ENCODE measurements at regions not wholly inside any gene's neighbourhood (a gene's known extent, or its start where the extent isn't known, plus 50 kb on each side); places are given as distances from the start of the nearest gene placed in this dataset.
"Not testable (repeated sequence)": the region's sequence is repeated elsewhere in the genome, so short reads cannot be mapped to it uniquely, and the experiment has no call there.

DNA sequence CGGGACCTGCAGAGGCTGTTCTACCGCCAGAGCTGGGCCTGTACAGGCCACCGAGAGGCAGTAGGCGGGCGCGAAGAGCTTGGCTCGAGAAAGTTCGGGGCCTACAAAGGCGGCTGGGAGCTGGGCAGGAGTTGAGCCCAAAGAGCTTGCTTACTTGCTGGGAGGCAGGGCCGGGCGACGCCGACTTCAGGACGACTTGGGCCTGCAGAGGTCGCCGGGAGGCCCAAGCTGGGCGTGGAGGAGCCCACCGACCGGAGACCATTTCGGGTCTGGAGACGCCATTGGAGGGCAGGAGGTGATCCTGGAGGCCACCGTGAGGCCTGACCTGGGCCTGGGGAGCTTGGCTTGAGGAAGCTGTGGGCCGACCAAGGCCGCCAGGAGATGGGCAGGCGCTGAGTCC, 258.4 kb upstream of the NUPR2 start:
- H3K27ac Mint-ChIP-seq; H3K4me3 Mint-ChIP-seq; H3K27me3 Mint-ChIP-seq; H3K9me3 ChIP-seq (ENCODE audit: control insufficient read depth, low read length, poor library complexity, severe bottlenecking); DNase-seq; H3K36me3 Mint-ChIP-seq (ENCODE audit: low read depth); H3K4me1 Mint-ChIP-seq; ATAC-seq: not testable (repeated sequence)

DNA sequence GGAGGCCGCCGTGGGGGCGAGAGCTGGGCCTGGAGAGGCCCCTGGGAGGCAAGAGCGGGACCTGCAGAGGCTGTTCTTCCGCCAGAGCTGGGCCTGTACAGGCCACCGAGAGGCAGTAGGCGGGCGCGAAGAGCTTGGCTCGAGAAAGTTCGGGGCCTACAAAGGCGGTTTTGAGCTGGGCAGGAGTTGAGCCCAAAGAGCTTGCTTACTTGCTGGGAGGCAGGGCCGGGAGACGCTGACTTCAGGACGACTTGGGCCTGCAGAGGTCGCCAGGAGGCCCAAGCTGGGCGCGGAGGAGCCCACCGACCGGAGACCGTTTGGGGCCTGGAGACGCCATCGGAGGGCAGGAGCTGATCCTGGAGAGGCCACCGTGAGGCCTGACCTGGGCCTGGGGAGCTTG, 257.1 kb upstream of the NUPR2 start:
- not testable (repeated sequence) for ATAC-seq; H3K27me3 Mint-ChIP-seq; H3K36me3 Mint-ChIP-seq (ENCODE audit: low read depth); H3K27ac Mint-ChIP-seq; H3K9me3 ChIP-seq (ENCODE audit: control insufficient read depth, low read length, poor library complexity, severe bottlenecking); H3K4me3 Mint-ChIP-seq; H3K4me1 Mint-ChIP-seq
- DNase-seq, result peak; percentile 59 to 66 (median 65)

DNA sequence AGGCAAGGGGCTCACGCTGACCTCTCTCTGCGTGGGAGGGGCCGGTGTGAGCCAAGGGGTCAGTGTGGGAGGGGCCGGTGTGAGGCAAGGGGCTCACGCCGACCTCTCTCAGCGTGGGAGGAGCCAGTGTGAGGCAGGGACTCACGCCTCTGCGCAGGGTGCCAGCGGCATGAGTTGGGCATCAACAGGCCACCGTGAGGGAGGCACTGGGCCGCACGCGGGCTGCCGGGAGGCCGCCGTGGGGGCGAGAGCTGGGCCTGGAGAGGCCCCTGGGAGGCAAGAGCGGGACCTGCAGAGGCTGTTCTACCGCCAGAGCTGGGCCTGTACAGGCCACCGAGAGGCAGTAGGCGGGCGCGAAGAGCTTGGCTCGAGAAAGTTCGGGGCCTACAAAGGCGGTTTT, 255.6 kb upstream of the NUPR2 start:
- H3K27me3 Mint-ChIP-seq; H3K27ac Mint-ChIP-seq; H3K4me1 Mint-ChIP-seq; H3K9me3 ChIP-seq (ENCODE audit: control insufficient read depth, low read length, poor library complexity, severe bottlenecking); H3K4me3 Mint-ChIP-seq; H3K36me3 Mint-ChIP-seq (ENCODE audit: low read depth); ATAC-seq: not testable (repeated sequence)
- peak in 2 of 3 donors; percentile 33 to 41 for DNase-seq

DNA sequence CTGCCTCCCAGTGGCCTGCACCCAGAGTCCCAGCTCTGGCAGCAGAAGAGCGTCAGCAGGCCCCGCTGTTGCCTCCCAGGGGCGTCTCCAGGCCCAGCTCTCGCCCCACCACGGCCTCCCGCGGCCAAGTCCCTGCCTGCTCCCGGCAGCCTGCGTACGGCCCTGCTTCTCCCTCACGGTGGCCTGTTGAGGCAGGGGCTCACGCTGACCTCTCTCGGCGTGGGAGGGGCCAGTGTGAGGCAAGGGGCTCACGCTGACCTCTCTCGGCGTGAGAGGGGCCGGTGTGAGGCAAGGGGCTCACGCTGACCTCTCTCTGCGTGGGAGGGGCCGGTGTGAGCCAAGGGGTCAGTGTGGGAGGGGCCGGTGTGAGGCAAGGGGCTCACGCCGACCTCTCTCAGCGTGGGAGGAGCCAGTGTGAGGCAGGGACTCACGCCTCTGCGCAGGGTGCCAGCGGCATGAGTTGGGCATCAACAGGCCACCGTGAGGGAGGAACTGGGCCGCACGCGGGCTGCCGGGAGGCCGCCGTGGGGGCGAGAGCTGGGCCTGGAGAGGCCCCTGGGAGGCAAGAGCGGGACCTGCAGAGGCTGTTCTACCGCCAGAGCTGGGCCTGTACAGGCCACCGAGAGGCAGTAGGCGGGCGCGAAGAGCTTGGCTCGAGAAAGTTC, 254.1 kb upstream of the NUPR2 start:
- not testable (repeated sequence) for DNase-seq; H3K36me3 Mint-ChIP-seq (ENCODE audit: low read depth); H3K4me3 Mint-ChIP-seq; H3K4me1 Mint-ChIP-seq; H3K9me3 ChIP-seq (ENCODE audit: control insufficient read depth, low read length, poor library complexity, severe bottlenecking); H3K27ac Mint-ChIP-seq; ATAC-seq; H3K27me3 Mint-ChIP-seq

DNA sequence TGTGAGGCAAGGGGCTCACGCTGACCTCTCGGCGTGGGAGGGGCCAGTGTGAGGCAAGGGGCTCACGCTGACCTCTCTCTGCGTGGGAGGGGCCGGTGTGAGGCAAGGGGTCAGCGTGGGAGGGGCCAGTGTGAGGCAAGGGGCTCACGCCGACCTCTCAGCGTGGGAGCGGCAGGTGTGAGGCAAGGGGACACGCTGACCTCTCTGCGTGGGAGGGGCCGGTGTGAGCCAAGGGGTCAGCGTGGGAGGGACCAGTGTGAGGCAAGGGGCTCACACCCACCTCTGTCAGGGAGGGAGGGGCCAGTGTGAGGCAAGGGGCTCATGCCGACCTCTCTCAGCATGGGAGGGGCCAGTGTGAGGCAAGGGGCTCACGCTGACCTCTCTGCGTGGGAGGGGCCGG, 251.7 kb upstream of the NUPR2 start:
- H3K27me3 Mint-ChIP-seq; H3K9me3 ChIP-seq (ENCODE audit: control insufficient read depth, low read length, poor library complexity, severe bottlenecking); H3K4me3 Mint-ChIP-seq; H3K27ac Mint-ChIP-seq; ATAC-seq; H3K36me3 Mint-ChIP-seq (ENCODE audit: low read depth); H3K4me1 Mint-ChIP-seq; DNase-seq: not testable (repeated sequence)

DNA sequence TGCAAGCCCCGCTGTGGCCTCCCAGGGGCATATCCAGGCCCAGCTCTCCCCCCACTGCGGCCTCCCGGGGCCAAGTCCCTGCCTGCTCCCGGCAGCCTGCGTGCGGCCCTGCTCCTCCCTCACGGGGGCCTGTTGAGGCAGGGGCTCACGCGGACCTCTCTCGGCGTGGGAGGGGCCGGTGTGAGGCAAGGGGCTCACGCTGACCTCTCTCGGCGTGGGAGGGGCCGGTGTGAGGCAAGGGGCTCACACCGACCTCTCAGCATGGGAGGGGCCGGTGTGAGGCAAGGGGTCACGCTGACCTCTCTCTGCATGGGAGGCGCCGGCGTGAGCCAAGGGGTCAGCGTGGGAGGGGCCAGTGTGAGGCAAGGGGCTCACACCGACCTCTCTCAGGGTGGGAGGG, 251.2 kb upstream of the NUPR2 start:
- not testable (repeated sequence) for H3K27me3 Mint-ChIP-seq; H3K27ac Mint-ChIP-seq; ATAC-seq; H3K36me3 Mint-ChIP-seq (ENCODE audit: low read depth); H3K4me1 Mint-ChIP-seq; H3K9me3 ChIP-seq (ENCODE audit: control insufficient read depth, low read length, poor library complexity, severe bottlenecking); H3K4me3 Mint-ChIP-seq
- DNase-seq, result peak in 2 of 3 donors; percentile 13 to 18

DNA sequence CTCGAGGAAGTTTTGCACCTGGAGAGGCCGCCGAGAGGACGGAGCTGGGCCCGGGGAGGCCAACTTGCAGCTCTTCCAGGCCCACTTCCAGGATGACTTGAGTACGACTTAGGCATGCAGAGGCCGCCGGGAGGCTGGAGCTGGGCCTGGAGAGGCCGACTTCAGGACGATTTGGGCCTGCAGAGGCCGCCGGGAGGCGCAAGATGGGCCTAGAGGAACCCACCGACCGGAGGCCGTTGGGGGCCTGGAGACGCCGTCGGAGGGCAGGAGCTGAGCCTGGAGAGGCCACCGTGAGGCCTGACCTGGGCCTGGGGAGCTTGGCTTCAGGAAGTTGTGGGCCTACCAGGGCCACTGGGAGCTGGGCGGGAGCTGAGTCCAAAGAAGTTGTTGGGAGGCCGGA, 250.5 kb upstream of the NUPR2 start:
- H3K36me3 Mint-ChIP-seq (ENCODE audit: low read depth); H3K4me3 Mint-ChIP-seq; ATAC-seq; DNase-seq; H3K4me1 Mint-ChIP-seq; H3K9me3 ChIP-seq (ENCODE audit: control insufficient read depth, low read length, poor library complexity, severe bottlenecking); H3K27me3 Mint-ChIP-seq; H3K27ac Mint-ChIP-seq: not testable (repeated sequence)

DNA sequence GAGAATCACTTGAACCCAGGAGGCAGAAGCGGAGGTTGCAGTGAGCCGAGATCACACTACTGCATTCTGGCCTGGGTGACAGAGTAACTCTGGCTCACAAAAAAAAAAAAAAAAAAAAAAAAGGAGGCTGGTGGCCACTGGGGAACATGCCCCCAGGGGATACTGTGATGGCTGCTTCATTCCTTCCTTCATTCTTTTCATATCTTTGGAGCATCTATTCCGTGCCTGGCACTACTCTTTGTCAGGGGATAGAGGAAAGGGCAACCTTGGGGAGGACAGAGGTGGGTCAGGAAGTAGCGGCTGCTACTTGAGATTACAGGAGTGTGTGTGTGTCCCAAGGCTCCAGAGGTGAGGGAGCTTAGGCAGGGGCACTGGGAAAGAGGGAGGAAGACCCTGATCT, 236.4 kb upstream of the NUPR2 start:
- H3K36me3 Mint-ChIP-seq (ENCODE audit: low read depth); H3K27me3 Mint-ChIP-seq; ATAC-seq; H3K9me3 ChIP-seq (ENCODE audit: control insufficient read depth, low read length, poor library complexity, severe bottlenecking); H3K4me1 Mint-ChIP-seq; H3K27ac Mint-ChIP-seq; DNase-seq; H3K4me3 Mint-ChIP-seq: not testable (repeated sequence)

DNA sequence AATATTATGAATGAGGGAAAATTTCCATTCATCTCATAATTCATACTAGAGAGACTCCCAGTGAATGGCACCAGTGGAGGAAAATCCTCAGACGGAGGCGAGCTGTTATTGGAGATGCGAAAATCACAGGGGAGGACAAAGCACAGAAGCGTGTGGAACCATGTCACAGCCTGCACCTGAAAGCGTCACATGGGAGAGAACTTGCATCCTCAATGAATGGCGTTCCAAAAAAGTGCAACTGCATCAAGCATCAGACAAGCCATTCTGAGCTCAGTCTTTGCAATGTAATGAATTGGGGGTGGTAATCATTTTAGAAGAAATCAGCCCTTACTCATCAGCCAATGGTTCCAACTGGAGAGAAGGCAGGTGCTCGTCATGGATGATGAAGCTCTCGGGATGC, 235.0 kb upstream of the NUPR2 start:
- not testable (repeated sequence) for H3K4me3 Mint-ChIP-seq; ATAC-seq; H3K9me3 ChIP-seq (ENCODE audit: control insufficient read depth, low read length, poor library complexity, severe bottlenecking); H3K27ac Mint-ChIP-seq; H3K27me3 Mint-ChIP-seq; H3K36me3 Mint-ChIP-seq (ENCODE audit: low read depth); DNase-seq; H3K4me1 Mint-ChIP-seq

DNA sequence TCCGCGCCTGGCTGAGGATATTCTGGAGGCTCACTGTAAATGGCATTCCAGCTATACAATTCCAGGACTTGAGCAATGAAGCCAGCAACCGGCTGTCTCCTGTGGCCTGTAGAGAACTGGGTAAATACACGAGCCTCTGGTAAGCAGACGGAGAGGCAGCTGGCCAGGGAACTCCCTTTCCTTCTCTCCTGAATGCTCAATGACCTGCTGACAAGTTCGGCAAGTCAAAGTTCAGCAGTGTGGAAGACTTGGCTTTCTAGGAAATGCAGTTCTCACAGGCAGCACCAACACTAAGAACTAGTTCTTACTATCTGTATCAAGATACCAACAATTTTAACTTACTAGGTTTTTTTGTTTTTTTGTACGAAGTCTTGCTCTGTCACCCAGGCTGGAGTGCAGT, 232.1 kb upstream of the NUPR2 start:
- H3K36me3 Mint-ChIP-seq (ENCODE audit: low read depth); ATAC-seq; H3K4me1 Mint-ChIP-seq; H3K9me3 ChIP-seq (ENCODE audit: control insufficient read depth, low read length, poor library complexity, severe bottlenecking); H3K27me3 Mint-ChIP-seq; H3K27ac Mint-ChIP-seq; DNase-seq; H3K4me3 Mint-ChIP-seq: not testable (repeated sequence)

DNA sequence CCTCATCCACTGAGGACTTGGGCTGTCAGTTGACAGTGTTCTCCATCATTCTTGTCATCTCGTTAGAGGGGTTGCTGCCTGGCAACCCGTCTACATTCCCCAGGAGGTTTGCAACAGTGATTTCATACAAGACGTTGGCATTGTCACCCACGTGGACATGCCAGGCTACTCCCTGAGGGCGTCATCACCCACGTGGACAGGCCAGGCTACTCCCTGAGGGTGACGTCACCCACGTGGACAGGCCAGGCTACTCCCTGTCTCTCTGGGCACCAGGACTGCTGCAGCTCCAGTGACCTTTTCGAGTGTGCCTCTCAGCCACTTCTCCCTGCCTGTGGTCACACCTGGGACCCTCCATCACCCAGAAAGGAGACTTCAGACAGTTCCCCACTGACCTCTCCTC, 212.1 kb upstream of the NUPR2 start:
- H3K9me3 ChIP-seq (ENCODE audit: control insufficient read depth, low read length, poor library complexity, severe bottlenecking); H3K4me3 Mint-ChIP-seq; DNase-seq; H3K4me1 Mint-ChIP-seq; H3K27ac Mint-ChIP-seq; H3K36me3 Mint-ChIP-seq (ENCODE audit: low read depth); ATAC-seq; H3K27me3 Mint-ChIP-seq: not testable (repeated sequence)

DNA sequence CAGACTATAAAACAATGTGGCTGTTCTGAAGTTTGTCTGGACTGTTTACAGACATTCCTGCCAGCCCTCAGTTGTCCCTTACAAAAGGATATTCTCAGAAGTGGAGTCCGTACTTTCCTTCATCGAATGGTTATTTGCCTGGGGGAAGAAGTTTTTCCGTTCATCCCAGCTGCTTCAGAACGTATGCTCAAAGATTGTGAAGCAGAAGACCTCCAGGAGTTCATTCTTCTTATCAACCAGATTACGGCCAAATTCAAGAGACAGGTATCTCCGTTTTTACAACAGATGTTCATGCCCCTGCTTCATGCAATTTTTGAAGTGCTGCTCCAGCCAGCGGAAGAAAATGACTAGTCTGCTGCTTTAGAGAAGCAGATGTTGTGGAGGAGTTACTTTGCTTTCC, 174.3 kb upstream of the NUPR2 start:
- H3K9me3 ChIP-seq (ENCODE audit: control insufficient read depth, low read length, poor library complexity, severe bottlenecking), result peaks cover 3% of the 10 kb centered on the region
- Mint-ChIP-seq H3K4me3 (no peak overlapping the region), H3K36me3 (ENCODE audit: low read depth) (no peaks in the 10 kb centered on the region), H3K27ac (no peak overlapping the region), H3K4me1 (no peaks in the 10 kb centered on the region), H3K27me3 (no peaks in the 10 kb centered on the region)
- ATAC-seq (no peak), DNase-seq (no peak)

DNA sequence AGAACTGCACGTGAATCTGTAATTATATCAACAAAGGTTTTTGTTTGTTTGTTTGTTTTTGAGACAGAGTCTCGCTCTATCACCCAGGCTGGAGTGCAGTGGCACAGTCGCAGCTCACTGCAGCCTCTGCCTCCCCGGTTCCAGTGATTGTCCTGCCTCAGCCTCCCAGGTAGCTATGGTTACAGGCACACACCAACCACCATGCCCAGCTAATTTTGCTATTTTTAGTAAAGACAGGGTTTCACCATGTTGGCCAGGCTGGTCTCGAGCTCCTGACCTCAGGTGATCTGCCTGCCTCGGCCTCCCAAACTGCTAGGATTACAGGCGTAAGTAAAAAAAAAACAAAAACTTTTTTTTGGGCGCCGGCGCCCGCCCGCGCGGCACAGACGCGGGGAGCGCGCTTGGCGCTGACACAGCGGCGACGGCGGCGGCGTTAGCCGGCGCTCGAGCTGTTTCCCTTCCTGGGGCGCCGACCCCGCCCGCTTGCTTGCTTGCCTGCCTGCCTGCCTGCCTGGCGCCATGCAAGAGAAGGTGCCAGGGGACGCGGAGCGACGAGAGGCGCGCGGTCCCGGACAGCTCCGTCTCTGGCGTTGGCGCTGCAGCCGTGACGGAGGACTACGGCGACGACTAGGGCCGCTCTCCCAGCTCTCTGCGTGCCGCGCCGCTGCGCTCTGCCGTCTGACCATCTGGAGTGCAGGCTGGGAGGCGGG, 171.4 kb upstream of the NUPR2 start:
- DNase-seq, result no peak
- Mint-ChIP-seq H3K4me1 (no peaks in the 10 kb centered on the region), H3K27ac (no peak overlapping the region), H3K4me3 (no peak overlapping the region), H3K36me3 (ENCODE audit: low read depth) (no peaks in the 10 kb centered on the region), H3K27me3 (no peaks in the 10 kb centered on the region)
- peaks cover 3% of the 10 kb centered on the region for H3K9me3 ChIP-seq (ENCODE audit: control insufficient read depth, low read length, poor library complexity, severe bottlenecking)
- ATAC-seq, result no peak

DNA sequence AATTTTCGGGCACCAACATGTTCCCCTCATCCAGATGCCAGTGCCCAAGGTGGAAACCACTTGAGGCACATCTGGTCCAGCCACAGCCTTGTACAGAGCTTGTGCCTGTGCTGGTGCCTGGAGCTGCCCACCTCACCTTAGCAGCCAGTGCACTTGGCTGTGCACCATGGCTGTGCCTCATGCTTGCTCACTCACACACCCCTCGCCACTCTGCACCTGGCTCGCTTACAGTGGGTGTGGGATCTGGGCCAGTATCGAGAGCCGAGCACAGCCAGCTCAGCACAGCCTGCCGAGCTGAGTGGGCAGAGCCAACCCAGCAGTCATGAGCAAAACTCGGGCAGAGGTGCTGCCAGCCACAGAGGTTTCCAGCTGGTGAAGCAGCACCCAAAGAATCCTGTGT, 139.9 kb upstream of the NUPR2 start:
- Mint-ChIP-seq H3K4me1 (no peaks in the 10 kb centered on the region), H3K4me3 (no peak overlapping the region), H3K27me3 (no peaks in the 10 kb centered on the region), H3K36me3 (ENCODE audit: low read depth) (no peaks in the 10 kb centered on the region), H3K27ac (no peak overlapping the region)
- H3K9me3 ChIP-seq (ENCODE audit: control insufficient read depth, low read length, poor library complexity, severe bottlenecking), result no peaks in the 10 kb centered on the region
- ATAC-seq (no peak), DNase-seq (no peak)

Measured in T-helper 17 cell (primary cell).